ENCODE measurements at regions not wholly inside any gene's neighbourhood (a gene's known extent, or its start where the extent isn't known, plus 50 kb on each side); places are given as distances from the start of the nearest gene placed in this dataset.
"Not testable (repeated sequence)": the region's sequence is repeated elsewhere in the genome, so short reads cannot be mapped to it uniquely, and the experiment has no call there.

- DNase-seq (ENCODE audit: low read depth in 2 of 2), result no peak
Measured at GRCh38 chr20:24418731-24419130, 50.7 kb upstream of the SYNDIG1 start.

DNA sequence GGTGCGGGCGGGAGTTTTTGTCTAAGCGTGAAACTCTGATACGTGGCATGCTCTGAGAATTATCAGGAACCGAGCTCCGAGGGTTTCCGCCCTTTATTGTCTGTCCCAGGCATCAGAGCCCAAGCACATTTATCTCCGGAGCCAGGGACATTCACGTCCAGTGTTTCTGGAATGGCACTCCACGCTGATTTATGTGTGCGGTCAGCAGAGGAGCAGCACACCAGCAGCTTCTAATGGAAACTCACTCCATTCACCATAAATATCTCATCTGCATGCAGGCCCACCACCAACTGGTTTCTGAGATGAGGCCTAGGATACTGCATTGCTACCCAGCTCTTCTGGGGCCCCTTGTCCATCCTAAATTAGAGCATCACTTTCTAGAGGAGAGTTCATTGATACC lies 51.9 kb upstream of the SYNDIG1 start:
- no peak for DNase-seq (ENCODE audit: low read depth in 2 of 2)

GRCh38 chr20:24415444-24415843 lies 54.0 kb upstream of the SYNDIG1 start:
- not testable (repeated sequence) for DNase-seq (ENCODE audit: low read depth in 2 of 2)

GRCh38 chr20:24411834-24412216 lies 57.6 kb upstream of the SYNDIG1 start:
- DNase-seq (ENCODE audit: low read depth in 2 of 2), result no peak

DNA sequence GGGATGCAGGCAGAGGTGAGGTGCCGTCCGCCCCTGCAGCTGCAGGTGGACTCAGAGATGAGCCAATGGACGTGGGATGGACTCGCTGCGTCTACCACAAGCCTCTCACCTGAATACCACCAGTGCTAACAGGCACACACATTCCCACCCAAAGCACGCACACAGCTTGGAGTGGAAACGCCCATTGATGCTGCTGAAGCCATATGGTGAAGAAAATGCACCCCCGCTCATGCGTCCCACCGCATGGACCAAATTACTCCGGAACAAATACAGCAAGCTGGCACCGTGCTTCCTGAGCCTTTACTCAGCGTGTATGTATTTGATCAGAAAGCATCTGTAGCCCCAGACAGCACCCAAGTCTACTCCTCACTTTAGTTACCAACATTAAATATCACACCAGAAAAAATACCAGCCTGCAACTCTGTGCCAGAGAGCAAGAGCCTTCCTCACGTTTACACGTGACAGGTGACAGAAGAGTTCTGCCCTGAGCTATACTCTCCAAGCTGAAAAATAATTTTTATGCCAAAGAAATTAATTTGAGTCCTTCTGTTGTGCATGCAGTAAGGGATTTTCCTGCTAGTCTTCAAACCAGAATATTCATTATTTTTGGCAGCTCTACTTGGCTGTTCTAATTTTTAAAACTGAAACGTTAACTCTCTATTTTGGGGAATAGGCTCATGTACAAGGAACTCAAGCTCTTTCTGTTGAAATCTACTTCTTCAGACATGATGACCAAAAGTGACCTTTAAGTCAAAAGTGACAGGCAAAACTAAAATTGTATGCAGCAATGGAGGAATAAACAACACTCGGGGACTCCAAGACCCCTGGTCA lies 58.2 kb upstream of the SYNDIG1 start:
- no peak for DNase-seq (ENCODE audit: low read depth in 2 of 2)

GRCh38 chr20:24407151-24407550 lies 62.3 kb upstream of the SYNDIG1 start:
- no peak for DNase-seq (ENCODE audit: low read depth in 2 of 2)

GRCh38 chr20:24406750-24407149 lies 62.7 kb upstream of the SYNDIG1 start:
- DNase-seq (ENCODE audit: low read depth in 2 of 2), result no peak

GRCh38 chr20:24406251-24406650 lies 63.2 kb upstream of the SYNDIG1 start:
- DNase-seq (ENCODE audit: low read depth in 2 of 2), result no peak

GRCh38 chr20:24405810-24406209 lies 63.6 kb upstream of the SYNDIG1 start:
- DNase-seq (ENCODE audit: low read depth in 2 of 2), result no peak

DNA sequence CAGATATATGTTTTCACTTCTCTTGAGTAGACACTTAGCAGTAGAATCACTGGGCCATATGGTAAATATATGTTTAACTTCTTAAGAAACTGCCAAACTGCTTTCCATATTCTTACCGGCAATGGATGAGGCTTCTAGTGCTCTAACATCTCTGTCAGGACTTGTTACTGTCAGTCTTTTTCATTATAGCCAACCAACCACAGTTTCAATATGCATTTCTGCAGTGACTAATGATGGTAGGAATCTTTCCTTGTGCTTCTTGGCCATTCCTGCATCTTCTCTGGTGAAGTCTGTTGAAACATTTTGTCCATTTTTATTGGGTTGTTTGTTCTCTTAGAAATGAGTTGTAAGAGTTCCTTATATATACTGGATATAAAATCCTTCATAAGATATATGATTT lies 66.0 kb upstream of the SYNDIG1 start:
- no peak for DNase-seq (ENCODE audit: low read depth in 2 of 2)

DNA sequence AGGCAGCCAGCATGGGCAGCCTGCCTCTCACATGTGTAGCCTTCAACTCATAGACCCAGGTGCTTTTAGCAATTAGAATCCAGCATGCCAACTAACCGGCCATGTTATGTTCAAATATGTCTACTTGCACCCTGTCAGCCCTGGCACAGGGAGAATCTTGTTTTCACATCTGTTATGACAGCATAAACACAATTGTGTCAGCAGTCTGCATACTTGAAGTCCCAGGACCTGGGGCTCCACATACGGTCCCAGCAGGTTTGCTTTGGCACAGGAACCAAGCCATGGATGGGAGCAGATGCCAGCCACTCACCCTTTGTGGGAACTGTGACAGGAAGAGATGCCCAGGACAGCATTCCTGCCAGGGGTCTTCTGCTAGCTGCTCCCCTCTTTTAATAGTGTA lies 67.2 kb upstream of the SYNDIG1 start:
- no peak for DNase-seq (ENCODE audit: low read depth in 2 of 2)

DNA sequence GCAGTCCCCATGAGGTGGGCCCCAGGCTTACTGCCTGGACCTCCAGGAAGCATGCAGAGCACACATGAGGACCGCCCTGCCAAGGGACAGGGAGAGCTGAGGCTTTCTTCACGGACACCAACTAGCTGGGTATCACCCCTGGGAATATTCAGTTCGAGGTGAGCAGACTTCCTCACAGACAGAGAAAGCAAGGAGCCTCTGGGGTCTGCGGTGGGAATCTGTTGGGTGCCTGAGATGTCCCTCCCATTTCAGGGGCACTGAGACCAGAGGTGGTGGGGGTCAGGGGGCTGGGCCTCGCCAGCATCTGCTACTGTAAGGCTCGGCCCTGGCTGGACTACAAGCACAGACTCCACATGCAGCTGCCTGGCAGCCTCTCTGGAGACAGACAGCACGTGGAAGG lies 74.3 kb upstream of the SYNDIG1 start:
- no peak for DNase-seq (ENCODE audit: low read depth in 2 of 2)

GRCh38 chr20:24393903-24394302 lies 75.5 kb upstream of the SYNDIG1 start:
- DNase-seq (ENCODE audit: low read depth in 2 of 2), result no peak

GRCh38 chr20:24392612-24393011 lies 76.8 kb upstream of the SYNDIG1 start:
- no peak for DNase-seq (ENCODE audit: low read depth in 2 of 2)

- peak in 1 of 2 donors; percentile 13 for DNase-seq (ENCODE audit: low read depth in 2 of 2)
Measured at GRCh38 chr20:24389686-24390085, 79.7 kb upstream of the SYNDIG1 start.

- no peak for DNase-seq (ENCODE audit: low read depth in 2 of 2)
Measured at GRCh38 chr20:24388828-24389380, 80.5 kb upstream of the SYNDIG1 start.

- DNase-seq (ENCODE audit: low read depth in 2 of 2), result no peak
Measured at GRCh38 chr20:24385547-24385946, 83.9 kb upstream of the SYNDIG1 start.

DNA sequence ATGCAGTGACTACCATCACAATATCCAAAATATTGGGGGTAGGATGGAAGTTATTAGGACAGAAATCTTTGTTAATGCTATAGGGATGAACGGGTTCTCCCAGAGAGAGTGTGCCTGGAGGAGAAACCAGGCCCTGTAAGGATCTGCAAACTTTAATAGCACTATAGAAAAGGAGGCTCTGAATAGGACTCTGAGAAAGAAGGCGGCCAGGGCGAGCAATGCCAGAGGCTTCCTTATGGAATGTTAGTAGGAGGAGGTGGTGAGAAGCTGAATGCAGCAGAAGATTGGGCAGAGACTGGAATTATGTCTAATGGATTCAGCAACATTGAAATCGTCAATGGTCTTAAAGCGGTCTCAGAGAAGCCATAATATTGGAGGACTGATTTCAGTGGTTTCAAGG lies 84.6 kb upstream of the SYNDIG1 start:
- DNase-seq (ENCODE audit: low read depth in 2 of 2), result no peak

DNA sequence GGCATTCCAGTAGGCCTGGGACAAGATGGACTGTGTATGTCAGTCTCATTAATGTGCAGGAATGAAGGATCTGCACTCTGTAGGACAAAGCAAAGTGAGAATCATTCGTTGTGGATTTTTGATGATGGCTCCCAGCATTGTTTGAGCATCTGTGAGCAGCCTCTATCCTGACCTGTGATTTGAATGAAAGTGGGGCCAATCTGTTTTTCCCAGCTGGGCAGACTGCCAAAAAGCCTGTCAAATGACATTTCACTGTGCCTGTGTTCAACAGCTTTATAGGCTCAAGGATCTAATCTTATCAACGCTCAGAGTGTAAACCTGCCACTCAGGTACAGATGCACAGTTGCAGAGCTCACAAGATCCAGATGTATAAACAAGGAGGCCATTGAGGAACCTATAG lies 86.7 kb upstream of the SYNDIG1 start:
- DNase-seq (ENCODE audit: low read depth in 2 of 2), result no peak

- no peak for DNase-seq (ENCODE audit: low read depth in 2 of 2)
Measured at GRCh38 chr20:24382331-24382730, 87.1 kb upstream of the SYNDIG1 start.

- DNase-seq (ENCODE audit: low read depth in 2 of 2), result no peak
Measured at GRCh38 chr20:24381886-24382285, 87.5 kb upstream of the SYNDIG1 start.

GRCh38 chr20:24379484-24379927 lies 89.9 kb upstream of the SYNDIG1 start:
- DNase-seq (ENCODE audit: low read depth in 2 of 2), result no peak

GRCh38 chr20:24378661-24379483 lies 90.6 kb upstream of the SYNDIG1 start:
- DNase-seq (ENCODE audit: low read depth in 2 of 2), result no peak
